Suprapubic skin (tissue), 4 donors: ENCODE measurements at regions not wholly inside any gene's neighbourhood (a gene's known extent, or its start where the extent isn't known, plus 50 kb on each side); places are given as distances from the start of the nearest gene placed in this dataset.

Source experiments
- DNase-seq, 2 donors: peaks; one replicate each; pipeline ENCODE4 v3.0.0-alpha.2; 2019; ENCODE audit warnings: low spot score in 2 of 2
- H3K27ac ChIP-seq: fragments of 200-600 bp; sonication (generic); one replicate; pipeline ENCODE4 v1.5.1; 2019
- H3K27me3 ChIP-seq: fragments of 200-600 bp; sonication (generic); one replicate; pipeline ENCODE4 v1.5.1; 2019
- H3K36me3 ChIP-seq: fragments of 200-600 bp; sonication (generic); one replicate; pipeline ENCODE4 v1.5.1; 2019
- H3K4me1 ChIP-seq: fragments of 200-600 bp; sonication (generic); one replicate; pipeline ENCODE4 v1.5.1; 2019
- H3K4me3 ChIP-seq: fragments of 200-600 bp; sonication (generic); one replicate; pipeline ENCODE4 v1.5.1; 2019; ENCODE audit warnings: mild to moderate bottlenecking
- H3K9me3 ChIP-seq: fragments of 200-600 bp; sonication (generic); one replicate; pipeline ENCODE4 v1.5.1; 2019
- CTCF ChIP-seq, 2 donors: fragments of 200-600 bp in 1 of 2; fragments of 450-650 bp in 1 of 2; sonication (generic) in 1 of 2; IDR thresholded peaks; one replicate each; pipeline ENCODE4 v1.5.1; 2016 to 2019; ENCODE audit warnings: antibody characterized with exemption in 2 of 2, mild to moderate bottlenecking in 1 of 2, moderate library complexity in 1 of 2
- EP300 ChIP-seq: sonication (generic); formaldehyde crosslinking; IDR thresholded peaks from one replicate; pipeline ENCODE4 v1.6.1; 2017; ENCODE audit warnings: antibody characterized with exemption
- POLR2A ChIP-seq, 2 donors: fragments of 450-650 bp; IDR thresholded peaks; one replicate each; pipeline ENCODE4 v1.6.1; 2017; ENCODE audit warnings: antibody characterized with exemption in 2 of 2, mild to moderate bottlenecking in 2 of 2, moderate library complexity in 2 of 2
- POLR2AphosphoS5 ChIP-seq, 3 donors: sonication (generic); formaldehyde crosslinking; IDR thresholded peaks; one replicate each; pipeline ENCODE4 v1.6.1; 2017; ENCODE audit warnings: antibody characterized with exemption in 3 of 3
- WGBS: methylation state at CpG from one replicate; pipeline ENCODE4 v1.1.5; 2018; 5-methylcytosine and 5-hydroxymethylcytosine counted together

DNA sequence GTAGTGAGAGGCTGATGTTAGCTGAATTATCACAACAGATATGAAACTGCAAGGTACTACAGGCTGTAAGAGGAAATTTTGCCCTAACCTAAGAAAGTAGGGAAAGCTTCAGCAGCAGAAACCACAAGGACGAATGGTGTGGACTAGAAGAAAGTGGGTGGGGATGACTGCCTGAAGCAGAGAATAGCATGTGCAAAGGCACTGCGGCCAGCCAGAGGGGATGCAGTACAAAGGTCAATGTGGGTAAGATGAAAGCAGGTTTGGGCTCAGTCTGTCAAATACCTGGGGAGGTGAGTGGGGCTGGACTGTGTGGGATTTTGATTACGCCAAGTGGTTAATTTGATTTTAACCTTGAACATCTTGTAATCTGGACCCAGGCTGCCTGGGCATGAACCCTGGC, 199.3 kb upstream of the GALNT2 start:
- no peaks in the 10 kb centered on the region for H3K9me3 ChIP-seq
- no peak for DNase-seq
- 89% methylated on average over 3 of the region's 3 CpGs for WGBS
- no peak overlapping the region for H3K4me3 ChIP-seq
- H3K36me3 ChIP-seq = no peaks in the 10 kb centered on the region
- no peaks in the 10 kb centered on the region for H3K27me3 ChIP-seq
- peaks cover 2% of the 10 kb centered on the region for H3K4me1 ChIP-seq
- no peak overlapping the region for H3K27ac ChIP-seq
- TF ChIP-seq CTCF (IDR thresholded peaks at IDR 0.05) (no peak), EP300 (no peak), POLR2A (IDR thresholded peaks at IDR 0.05) (no peak), POLR2AphosphoS5 (IDR thresholded peaks at IDR 0.05) (no peak)

DNA sequence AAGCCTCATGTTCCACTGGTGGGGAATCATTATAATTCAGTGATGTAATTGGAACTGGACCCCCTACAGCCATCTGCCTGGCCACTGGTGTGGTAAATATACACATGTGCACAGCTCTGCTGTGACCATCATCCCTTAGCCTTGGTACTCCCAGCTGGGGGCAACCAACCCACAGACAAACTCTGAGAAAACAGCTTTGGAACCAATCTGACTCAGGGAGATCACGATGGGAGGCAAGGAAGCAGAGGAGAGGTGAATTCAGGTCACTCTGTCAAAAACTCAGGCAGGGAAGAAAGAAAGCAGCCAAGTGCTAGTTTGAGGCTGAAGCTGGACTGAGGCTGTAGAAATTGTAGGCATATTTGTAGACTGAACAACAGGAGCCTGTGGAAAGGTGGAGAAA, 197.8 kb upstream of the GALNT2 start:
- H3K4me1 ChIP-seq = peaks cover under 1% of the 10 kb centered on the region
- H3K27me3 ChIP-seq = no peaks in the 10 kb centered on the region
- no peaks in the 10 kb centered on the region for H3K9me3 ChIP-seq
- no peak for TF ChIP-seq POLR2AphosphoS5 (IDR thresholded peaks at IDR 0.05)
- no peak for TF ChIP-seq CTCF (IDR thresholded peaks at IDR 0.05)
- no peak for TF ChIP-seq POLR2A (IDR thresholded peaks at IDR 0.05)
- no peak for TF ChIP-seq EP300
- H3K36me3 ChIP-seq = no peaks in the 10 kb centered on the region
- H3K27ac ChIP-seq = no peak overlapping the region
- H3K4me3 ChIP-seq = no peak overlapping the region
- no peak for DNase-seq
- WGBS = 42% methylated on average over 1 of the region's 1 CpG

DNA sequence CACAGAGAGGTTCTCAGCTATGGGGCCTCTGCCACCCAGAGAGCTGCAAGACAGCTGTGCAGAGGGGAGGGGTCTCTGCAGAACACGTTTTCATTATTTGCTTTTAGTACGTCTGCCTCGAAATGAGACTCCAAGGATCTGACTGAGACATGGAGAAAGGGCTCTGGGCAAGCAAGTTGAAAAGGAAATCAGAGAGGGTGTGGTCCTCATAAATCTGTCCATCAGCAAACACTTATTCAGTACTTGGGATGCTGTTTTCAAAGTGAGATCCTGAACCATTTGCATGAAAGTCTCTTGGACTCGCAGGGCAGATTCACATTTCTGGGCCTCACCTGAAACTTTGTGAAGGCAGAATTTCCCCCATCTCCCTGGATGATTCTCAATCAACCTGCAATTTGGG, 197.4 kb upstream of the GALNT2 start:
- Histone ChIP-seq H3K27me3 (no peaks in the 10 kb centered on the region), H3K9me3 (no peaks in the 10 kb centered on the region), H3K27ac (no peak overlapping the region), H3K4me3 (no peak overlapping the region), H3K36me3 (no peaks in the 10 kb centered on the region), H3K4me1 (no peaks in the 10 kb centered on the region)
- 36% methylated on average over 4 of the region's 4 CpGs for WGBS
- TF ChIP-seq POLR2A (IDR thresholded peaks at IDR 0.05) (no peak), CTCF (IDR thresholded peaks at IDR 0.05) (no peak), POLR2AphosphoS5 (IDR thresholded peaks at IDR 0.05) (no peak), EP300 (no peak)
- DNase-seq = no peak

GRCh38 chr1:229870381-229870780, 196.7 kb upstream of the GALNT2 start:
- Histone ChIP-seq H3K27me3 (no peaks in the 10 kb centered on the region), H3K36me3 (no peaks in the 10 kb centered on the region), H3K27ac (no peak overlapping the region), H3K4me3 (no peak overlapping the region), H3K9me3 (no peaks in the 10 kb centered on the region), H3K4me1 (no peaks in the 10 kb centered on the region)
- WGBS = 93% methylated on average over 2 of the region's 2 CpGs
- TF ChIP-seq CTCF (IDR thresholded peaks at IDR 0.05) (no peak), EP300 (no peak), POLR2A (IDR thresholded peaks at IDR 0.05) (no peak), POLR2AphosphoS5 (IDR thresholded peaks at IDR 0.05) (no peak)
- DNase-seq = no peak

DNA sequence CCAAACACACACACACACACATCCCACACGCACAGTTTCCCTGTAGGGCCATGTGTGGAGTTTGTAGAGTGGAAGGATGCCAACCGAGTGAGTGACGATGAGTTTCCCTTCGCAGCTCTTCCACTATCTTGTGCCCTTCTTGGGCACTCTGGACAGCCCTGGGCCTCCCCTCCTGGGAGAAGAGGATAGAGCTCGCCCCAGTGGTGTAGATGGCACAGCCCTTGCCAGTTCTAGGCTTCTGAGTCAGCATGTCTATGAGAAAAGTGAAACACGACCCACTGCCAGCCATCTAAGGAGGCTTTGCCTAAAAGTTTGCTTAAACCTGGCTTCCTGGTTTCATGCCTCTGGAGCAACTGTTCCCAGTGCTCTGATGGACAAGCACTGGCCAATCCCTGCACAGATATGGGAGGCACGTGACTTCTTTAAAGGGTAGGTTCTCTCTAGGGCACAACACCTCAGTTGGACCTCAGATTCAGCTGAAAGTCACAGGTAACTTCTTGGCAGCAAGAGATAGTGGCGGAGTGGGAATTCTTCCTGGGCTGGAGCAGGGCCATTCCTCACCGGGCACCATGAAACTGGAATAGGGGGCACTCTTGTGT, 195.9 kb upstream of the GALNT2 start:
- Histone ChIP-seq H3K27me3 (no peaks in the 10 kb centered on the region), H3K4me1 (no peaks in the 10 kb centered on the region), H3K4me3 (no peak overlapping the region), H3K9me3 (no peaks in the 10 kb centered on the region), H3K27ac (no peak overlapping the region), H3K36me3 (no peaks in the 10 kb centered on the region)
- 89% methylated on average over 9 of the region's 9 CpGs for WGBS
- no peak for DNase-seq
- TF ChIP-seq POLR2A (IDR thresholded peaks at IDR 0.05) (no peak), CTCF (IDR thresholded peaks at IDR 0.05) (no peak), EP300 (no peak), POLR2AphosphoS5 (IDR thresholded peaks at IDR 0.05) (no peak)
